ENCODE measurements at regions not wholly inside any gene's neighbourhood (a gene's known extent, or its start where the extent isn't known, plus 50 kb on each side); places are given as distances from the start of the nearest gene placed in this dataset.

- in situ Hi-C loops (cut with MboI; ENCODE audit: low pct_ligation_motif_present in 1 of 4, low pct_unique_long_range_greater_than_20kb in 1 of 4, low sequenced_read_pairs in 3 of 4) (loop anchor here in 1 of 4 donors (25.0 kb wide), 1 partner anchor 285 kb away; the partner anchor contains the start of gene FAM43A), intact Hi-C loops (cut with DNase I; ENCODE audit: low total_unique reads) (no loop called here)
- Histone ChIP-seq H3K9me3 (no peaks in the 10 kb centered on the region), H3K4me1 (no peaks in the 10 kb centered on the region), H3K27me3 (no peaks in the 10 kb centered on the region), H3K27ac (no peak overlapping the region), H3K4me3 (no peak overlapping the region), H3K36me3 (no peaks in the 10 kb centered on the region)
- no peak for DNase-seq
- 73% methylated on average over 6 of the region's 6 CpGs; no CpG with 5 or more reads in 1 of the 2 donors for WGBS, 2 donors (ENCODE audit: low coverage in 1 of 2)
- TF ChIP-seq POLR2A (IDR thresholded peaks at IDR 0.05) (no peak), EP300 (IDR thresholded peaks at IDR 0.05; ENCODE audit: low read depth) (no peak), POLR2AphosphoS5 (IDR thresholded peaks at IDR 0.05) (no peak), CTCF (IDR thresholded peaks at IDR 0.05) (no peak)
Measured at GRCh38 chr3:194971965-194972364, 286.3 kb downstream of the FAM43A start.

GRCh38 chr3:194972641-194973040 lies 287.0 kb downstream of the FAM43A start:
- TF ChIP-seq POLR2A (IDR thresholded peaks at IDR 0.05) (no peak), CTCF (IDR thresholded peaks at IDR 0.05) (no peak), EP300 (IDR thresholded peaks at IDR 0.05; ENCODE audit: low read depth) (no peak), POLR2AphosphoS5 (IDR thresholded peaks at IDR 0.05) (no peak)
- no peaks in the 10 kb centered on the region for H3K36me3 ChIP-seq
- whole genome bisulfite sequencing, 2 donors (ENCODE audit: low coverage in 1 of 2) = 78 to 82% methylated on average over 3 to 6 of the region's 6 CpGs
- no peak overlapping the region for H3K27ac ChIP-seq
- H3K9me3 ChIP-seq = no peaks in the 10 kb centered on the region
- no peak for DNase-seq
- no peak overlapping the region for H3K4me3 ChIP-seq
- in situ Hi-C loops (cut with MboI; ENCODE audit: low pct_ligation_motif_present in 1 of 4, low pct_unique_long_range_greater_than_20kb in 1 of 4, low sequenced_read_pairs in 3 of 4) (loop anchor here in 1 of 4 donors (25.0 kb wide), 1 partner anchor 285 kb away; the partner anchor contains the start of gene FAM43A), intact Hi-C loops (cut with DNase I; ENCODE audit: low total_unique reads) (no loop called here)
- no peaks in the 10 kb centered on the region for H3K4me1 ChIP-seq
- no peaks in the 10 kb centered on the region for H3K27me3 ChIP-seq

GRCh38 chr3:194973366-194974000 lies 287.8 kb downstream of the FAM43A start:
- WGBS, 2 donors (ENCODE audit: low coverage in 1 of 2) = 87 to 100% methylated on average over 1 to 12 of the region's 12 CpGs
- DNase-seq = no peak
- Histone ChIP-seq H3K4me1 (no peaks in the 10 kb centered on the region), H3K9me3 (no peaks in the 10 kb centered on the region), H3K27ac (no peak overlapping the region), H3K27me3 (no peaks in the 10 kb centered on the region), H3K36me3 (no peaks in the 10 kb centered on the region), H3K4me3 (no peak overlapping the region)
- in situ Hi-C loops (cut with MboI; ENCODE audit: low pct_ligation_motif_present in 1 of 4, low pct_unique_long_range_greater_than_20kb in 1 of 4, low sequenced_read_pairs in 3 of 4) = loop anchor here in 1 of 4 donors (25.0 kb wide), 1 partner anchor 286 kb away; the partner anchor contains the start of gene FAM43A
- intact Hi-C loops (cut with DNase I; ENCODE audit: low total_unique reads) = no loop called here
- no peak for TF ChIP-seq EP300 (IDR thresholded peaks at IDR 0.05; ENCODE audit: low read depth)
- no peak for TF ChIP-seq CTCF (IDR thresholded peaks at IDR 0.05)
- TF ChIP-seq POLR2AphosphoS5 (IDR thresholded peaks at IDR 0.05) = no peak
- no peak for TF ChIP-seq POLR2A (IDR thresholded peaks at IDR 0.05)

DNA sequence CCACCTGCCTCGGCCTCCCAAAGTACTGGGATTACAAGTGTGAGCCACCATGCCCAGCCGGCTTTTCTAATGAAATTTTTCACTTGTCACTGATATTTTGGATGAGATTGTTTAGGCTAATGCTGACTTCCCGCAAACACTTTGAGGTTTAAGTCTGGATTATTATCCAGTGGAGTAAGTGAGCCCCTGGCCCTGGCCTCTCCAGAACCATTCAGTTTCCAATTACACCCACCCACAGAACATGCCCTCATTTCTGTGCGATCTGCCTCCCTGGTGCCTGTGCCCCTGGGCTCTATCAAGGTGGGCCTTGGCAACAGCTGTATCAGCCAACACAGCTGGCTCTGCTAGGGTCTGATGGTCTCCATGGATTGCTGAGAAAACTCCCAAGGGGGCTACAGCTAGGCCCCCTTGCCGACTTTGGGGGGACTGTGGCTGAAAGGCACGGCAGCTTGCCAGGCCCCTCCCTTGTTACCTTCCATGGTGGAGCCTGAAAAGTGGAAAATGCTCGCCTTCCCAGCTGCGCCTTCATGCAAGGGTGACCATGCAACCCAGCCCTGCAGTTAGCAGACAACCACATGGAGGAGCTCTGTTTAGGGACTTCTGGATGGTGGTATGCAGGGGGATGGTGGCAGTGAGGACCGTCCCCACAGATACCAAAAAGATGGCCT lies 288.9 kb downstream of the FAM43A start:
- no peak for TF ChIP-seq CTCF (IDR thresholded peaks at IDR 0.05)
- TF ChIP-seq POLR2AphosphoS5 (IDR thresholded peaks at IDR 0.05) = no peak
- TF ChIP-seq POLR2A (IDR thresholded peaks at IDR 0.05) = no peak
- no peak for TF ChIP-seq EP300 (IDR thresholded peaks at IDR 0.05; ENCODE audit: low read depth)
- 92% methylated on average over 9 of the region's 9 CpGs; no CpG with 5 or more reads in 1 of the 2 donors for WGBS, 2 donors (ENCODE audit: low coverage in 1 of 2)
- intact Hi-C loops (cut with DNase I; ENCODE audit: low total_unique reads) (no loop called here), in situ Hi-C loops (cut with MboI; ENCODE audit: low pct_ligation_motif_present in 1 of 4, low pct_unique_long_range_greater_than_20kb in 1 of 4, low sequenced_read_pairs in 3 of 4) (loop anchor here in 3 of 4 donors (25.0 kb wide), 1 partner anchor 287 kb away; the partner anchor contains the start of gene FAM43A (in 3 of the 3))
- no peak overlapping the region for H3K4me3 ChIP-seq
- no peak overlapping the region for H3K27ac ChIP-seq
- no peaks in the 10 kb centered on the region for H3K9me3 ChIP-seq
- H3K27me3 ChIP-seq = no peaks in the 10 kb centered on the region
- no peaks in the 10 kb centered on the region for H3K4me1 ChIP-seq
- no peak for DNase-seq
- H3K36me3 ChIP-seq = no peaks in the 10 kb centered on the region

Measured in transverse colon (tissue), 4 donors.